Activated CD4-positive, alpha-beta T cell treated with anti-CD3 and anti-CD28 coated beads, Interleukin-2, amount 10 ng/mL, durations not matched to agents 7 days and 5 days (primary cell): ENCODE measurements at regions not wholly inside any gene's neighbourhood (a gene's known extent, or its start where the extent isn't known, plus 50 kb on each side); places are given as distances from the start of the nearest gene placed in this dataset.

ENCODE experiments used
- CTCF ChIA-PET: fragments of 350-600 bp; sonication (Branson Sonifier 250); formaldehyde crosslinking; loops from one replicate; lab custom pipeline; 2021; ENCODE audit warnings: antibody characterized with exemption; lab: Charles Lee
- POLR2A ChIA-PET: fragments of 350-600 bp; sonication (Branson Sonifier 250); formaldehyde crosslinking; loops from one replicate; lab custom pipeline; 2021; ENCODE audit warnings: antibody characterized with exemption; lab: Charles Lee
- DNase-seq: peaks from one replicate; pipeline ENCODE4 v3.0.0-alpha.2; 2020
- H3K27ac Mint-ChIP-seq: one replicate; pipeline ENCODE4 v1.8.0; 2021; ENCODE audit warnings: mild to moderate bottlenecking, moderate library complexity, mixed read lengths
- H3K27me3 Mint-ChIP-seq: one replicate; pipeline ENCODE4 v1.8.0; 2021; ENCODE audit warnings: mixed read lengths
- H3K36me3 Mint-ChIP-seq: one replicate; pipeline ENCODE4 v1.8.0; 2021; ENCODE audit warnings: low read depth, mixed read lengths
- H3K4me1 Mint-ChIP-seq: one replicate; pipeline ENCODE4 v1.8.0; 2021; ENCODE audit warnings: mixed read lengths
- H3K4me3 Mint-ChIP-seq: one replicate; pipeline ENCODE4 v1.8.0; 2021; ENCODE audit warnings: mild to moderate bottlenecking, moderate library complexity, mixed read lengths
- H3K9me3 Mint-ChIP-seq: one replicate; pipeline ENCODE4 v1.8.0; 2021; ENCODE audit warnings: mixed read lengths

DNA sequence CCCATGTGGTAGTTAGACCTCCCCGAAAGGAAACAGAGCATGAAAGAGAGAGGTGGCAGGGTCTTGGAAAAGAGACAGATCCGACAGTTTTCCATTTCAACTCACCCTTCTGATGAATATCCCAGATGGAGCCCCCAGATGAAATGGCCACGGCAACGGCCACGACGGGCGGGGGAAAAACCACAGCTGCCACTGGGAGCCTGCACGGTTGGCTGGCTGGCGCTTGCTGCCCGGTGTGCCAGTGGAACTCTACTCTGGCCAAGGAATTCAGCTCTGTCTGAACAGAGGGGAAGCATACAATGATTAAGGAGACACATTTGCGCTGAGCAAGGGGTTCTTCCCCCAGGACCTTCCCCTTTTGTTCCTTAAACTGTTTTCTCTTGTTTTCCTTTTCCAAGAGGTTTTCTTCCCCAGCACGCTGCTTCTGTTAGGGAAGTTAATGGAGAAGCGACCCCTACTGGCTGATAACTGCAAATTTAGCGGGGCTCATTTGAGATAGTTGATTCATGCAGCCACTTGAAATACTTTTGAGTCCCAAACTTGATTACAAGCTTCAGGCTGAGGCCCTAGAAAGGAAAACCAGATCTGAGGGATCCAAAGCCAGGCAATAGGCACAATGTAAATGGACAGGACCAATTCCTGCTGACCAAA lies 1122.5 kb downstream of the NCAM2 start:
- Mint-ChIP-seq H3K9me3 (no peaks in the 10 kb centered on the region), H3K27me3 (no peaks in the 10 kb centered on the region), H3K4me1 (no peaks in the 10 kb centered on the region), H3K4me3 (no peak overlapping the region), H3K36me3 (no peaks in the 10 kb centered on the region), H3K27ac (no peak overlapping the region)
- ChIA-PET CTCF (no interaction called here), POLR2A (no interaction called here)
- DNase-seq, result no peak

- no peak overlapping the region for H3K27ac Mint-ChIP-seq
- H3K27me3 Mint-ChIP-seq, result no peaks in the 10 kb centered on the region
- POLR2A ChIA-PET, result no interaction called here
- no peak overlapping the region for H3K4me3 Mint-ChIP-seq
- no peak for DNase-seq
- H3K9me3 Mint-ChIP-seq, result no peaks in the 10 kb centered on the region
- H3K36me3 Mint-ChIP-seq, result no peaks in the 10 kb centered on the region
- no peaks in the 10 kb centered on the region for H3K4me1 Mint-ChIP-seq
- CTCF ChIA-PET, result no interaction called here
Measured at GRCh38 chr21:22125581-22125980, 1127.4 kb downstream of the NCAM2 start.

- no peak for DNase-seq
Measured at GRCh38 chr21:22128671-22129070, 1130.5 kb downstream of the NCAM2 start.

GRCh38 chr21:22132358-22133071 lies 1134.3 kb downstream of the NCAM2 start:
- H3K4me1 Mint-ChIP-seq, result no peaks in the 10 kb centered on the region
- DNase-seq, result no peak
- ChIA-PET POLR2A (no interaction called here), CTCF (interaction anchor here (0.6 kb wide), 1 partner anchor 110 kb away, joined by 3 read pairs; no protein-coding TSS in a partner anchor)
- H3K27me3 Mint-ChIP-seq, result no peaks in the 10 kb centered on the region
- H3K9me3 Mint-ChIP-seq, result no peaks in the 10 kb centered on the region
- H3K27ac Mint-ChIP-seq, result no peak overlapping the region
- H3K4me3 Mint-ChIP-seq, result no peak overlapping the region
- H3K36me3 Mint-ChIP-seq, result no peaks in the 10 kb centered on the region

More at GRCh38 chr21:22128671-22129070, 1130.5 kb downstream of the NCAM2 start:
- no peaks in the 10 kb centered on the region for H3K36me3 Mint-ChIP-seq
- H3K27ac Mint-ChIP-seq, result no peak overlapping the region
- ChIA-PET POLR2A (no interaction called here), CTCF (no interaction called here)
- no peaks in the 10 kb centered on the region for H3K4me1 Mint-ChIP-seq
- no peaks in the 10 kb centered on the region for H3K9me3 Mint-ChIP-seq
- H3K27me3 Mint-ChIP-seq, result no peaks in the 10 kb centered on the region
- no peak overlapping the region for H3K4me3 Mint-ChIP-seq

DNA sequence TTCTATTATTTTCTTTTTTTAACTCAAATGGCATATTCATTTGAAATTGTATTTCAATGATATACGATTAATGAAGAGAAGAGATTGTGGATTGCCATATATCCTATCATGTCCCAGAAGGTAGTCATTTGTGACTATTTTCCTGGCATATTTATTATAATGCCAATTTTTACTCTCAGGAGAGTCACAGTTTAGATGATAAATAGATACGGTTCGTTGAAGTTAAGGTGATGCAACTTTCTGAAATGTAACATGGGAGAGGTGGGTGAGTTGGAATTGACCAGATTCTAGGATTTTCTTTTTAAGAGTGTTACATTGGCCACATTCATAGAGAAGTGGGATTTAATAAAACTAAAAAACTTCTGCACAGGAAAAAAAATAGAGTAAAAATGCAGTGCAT lies 1138.5 kb downstream of the NCAM2 start:
- POLR2A ChIA-PET, result no interaction called here
- CTCF ChIA-PET, result no interaction called here
- Mint-ChIP-seq H3K27me3 (no peaks in the 10 kb centered on the region), H3K4me1 (no peaks in the 10 kb centered on the region), H3K36me3 (no peaks in the 10 kb centered on the region), H3K9me3 (no peaks in the 10 kb centered on the region), H3K27ac (no peak overlapping the region), H3K4me3 (no peak overlapping the region)
- no peak for DNase-seq

DNA sequence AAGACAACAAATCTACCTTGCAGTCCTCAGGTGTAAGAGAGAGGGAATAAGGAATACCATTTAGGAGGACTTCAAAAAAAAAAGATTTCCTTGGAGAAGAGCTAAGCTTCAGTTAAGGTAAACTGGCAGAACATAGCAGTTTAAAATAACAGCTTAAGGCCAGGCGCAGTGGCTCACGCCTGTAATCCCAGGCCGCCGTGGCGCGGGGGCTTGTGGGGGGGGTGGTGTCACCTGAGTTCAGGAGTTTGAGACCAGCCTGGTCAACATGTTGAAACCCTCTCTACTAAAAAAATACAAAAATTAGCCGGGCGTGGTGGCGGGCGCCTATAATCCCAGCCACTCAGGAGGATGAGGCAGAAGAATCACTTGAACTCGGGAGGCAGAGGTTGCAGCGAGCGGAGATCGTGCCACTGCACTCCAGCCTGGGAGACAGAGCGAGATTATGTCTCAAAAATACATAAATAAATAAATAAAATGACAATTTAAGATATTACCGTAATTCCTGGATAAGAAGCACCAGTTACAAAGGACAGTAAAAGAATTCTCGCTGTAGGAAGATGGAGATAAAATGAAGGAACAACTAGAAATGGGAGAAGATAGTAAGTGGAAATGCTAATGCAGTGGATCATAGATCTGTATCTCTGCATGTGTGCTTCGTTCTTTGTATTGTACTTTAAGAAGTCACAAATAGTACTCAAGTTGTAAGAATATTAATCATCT lies 1140.2 kb downstream of the NCAM2 start:
- no peak for DNase-seq
- Mint-ChIP-seq H3K4me1 (no peaks in the 10 kb centered on the region), H3K9me3 (no peaks in the 10 kb centered on the region), H3K27me3 (no peaks in the 10 kb centered on the region), H3K27ac (no peak overlapping the region), H3K36me3 (no peaks in the 10 kb centered on the region), H3K4me3 (no peak overlapping the region)
- POLR2A ChIA-PET, result no interaction called here
- CTCF ChIA-PET, result no interaction called here

DNA sequence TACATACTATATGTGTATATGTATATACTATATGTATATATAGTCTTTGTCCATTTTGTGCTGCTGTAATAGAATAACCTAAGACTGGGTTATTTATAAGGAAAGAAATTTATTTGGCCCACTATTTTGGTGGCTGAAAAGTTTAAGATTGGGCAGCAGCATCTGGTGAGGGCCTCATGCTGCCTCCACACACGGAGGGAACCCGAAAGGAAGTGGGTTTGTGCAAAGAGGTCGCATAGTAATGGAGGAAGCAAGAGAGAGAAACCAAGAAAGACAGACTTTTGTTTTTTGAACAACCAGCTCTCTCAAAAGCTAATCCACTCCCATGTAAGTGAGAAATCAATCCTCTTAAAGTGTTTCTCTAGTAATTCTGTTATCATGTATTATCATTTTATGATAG lies 1147.3 kb downstream of the NCAM2 start:
- Mint-ChIP-seq H3K27me3 (no peaks in the 10 kb centered on the region), H3K4me1 (no peaks in the 10 kb centered on the region), H3K9me3 (peaks cover 8% of the 10 kb centered on the region), H3K27ac (no peak overlapping the region), H3K36me3 (no peaks in the 10 kb centered on the region), H3K4me3 (no peak overlapping the region)
- ChIA-PET CTCF (no interaction called here), POLR2A (no interaction called here)
- no peak for DNase-seq

GRCh38 chr21:22154579-22155274 lies 1156.5 kb downstream of the NCAM2 start:
- CTCF ChIA-PET, result no interaction called here
- H3K9me3 Mint-ChIP-seq, result peaks cover 2% of the 10 kb centered on the region
- POLR2A ChIA-PET, result no interaction called here
- no peaks in the 10 kb centered on the region for H3K4me1 Mint-ChIP-seq
- no peak for DNase-seq
- H3K4me3 Mint-ChIP-seq, result no peak overlapping the region
- no peaks in the 10 kb centered on the region for H3K27me3 Mint-ChIP-seq
- H3K36me3 Mint-ChIP-seq, result no peaks in the 10 kb centered on the region
- no peak overlapping the region for H3K27ac Mint-ChIP-seq

DNA sequence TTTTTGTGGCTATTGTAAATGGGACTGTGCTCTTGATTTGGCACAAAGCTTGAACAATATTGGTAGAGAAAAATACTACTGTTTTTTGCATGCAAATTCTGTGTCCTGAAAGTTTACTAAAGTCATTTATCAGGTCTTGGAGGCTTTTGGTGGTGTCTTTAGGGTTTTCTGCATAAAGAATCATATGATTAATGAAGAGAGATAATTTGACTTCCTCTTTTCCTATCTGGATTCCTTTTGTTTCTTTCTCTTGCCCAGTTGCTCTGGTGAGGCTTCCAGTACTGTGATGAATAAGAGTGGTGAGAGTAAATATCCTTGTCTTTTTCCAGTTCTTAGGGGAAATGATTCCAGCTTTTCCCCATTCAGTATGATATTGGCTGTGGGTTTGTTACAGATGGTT lies 1166.7 kb downstream of the NCAM2 start:
- ChIA-PET POLR2A (no interaction called here), CTCF (no interaction called here)
- no peak for DNase-seq
- no peaks in the 10 kb centered on the region for H3K27me3 Mint-ChIP-seq
- no peaks in the 10 kb centered on the region for H3K9me3 Mint-ChIP-seq
- H3K4me3 Mint-ChIP-seq, result no peak overlapping the region
- no peaks in the 10 kb centered on the region for H3K4me1 Mint-ChIP-seq
- H3K36me3 Mint-ChIP-seq, result no peaks in the 10 kb centered on the region
- no peak overlapping the region for H3K27ac Mint-ChIP-seq

DNA sequence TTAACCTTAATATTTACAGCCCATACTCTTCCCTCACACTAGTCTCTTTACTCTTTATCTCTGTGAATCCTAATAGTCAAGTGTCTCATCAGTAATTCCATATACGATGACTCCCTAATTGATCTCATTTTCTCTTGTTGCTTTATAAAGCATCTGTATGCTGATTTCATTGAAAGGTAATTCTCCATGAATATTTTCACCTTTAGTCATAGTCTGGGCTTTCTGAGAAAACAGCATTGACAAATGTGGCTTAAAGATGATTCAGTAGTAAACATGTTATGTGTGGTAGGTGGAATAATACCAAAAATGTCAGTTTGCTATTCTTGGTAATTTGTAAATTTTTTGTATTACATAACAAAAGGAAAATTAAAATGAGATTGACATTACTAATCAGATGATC lies 1176.5 kb downstream of the NCAM2 start:
- Mint-ChIP-seq H3K27ac (no peak overlapping the region), H3K9me3 (peaks cover 10% of the 10 kb centered on the region), H3K4me3 (no peak overlapping the region), H3K36me3 (no peaks in the 10 kb centered on the region), H3K27me3 (no peaks in the 10 kb centered on the region), H3K4me1 (no peaks in the 10 kb centered on the region)
- POLR2A ChIA-PET, result no interaction called here
- no peak for DNase-seq
- CTCF ChIA-PET, result no interaction called here

GRCh38 chr21:22189278-22189677 lies 1191.1 kb downstream of the NCAM2 start:
- no peak for DNase-seq
- POLR2A ChIA-PET, result no interaction called here
- no peaks in the 10 kb centered on the region for H3K27me3 Mint-ChIP-seq
- peaks cover 3% of the 10 kb centered on the region for H3K9me3 Mint-ChIP-seq
- H3K4me1 Mint-ChIP-seq, result no peaks in the 10 kb centered on the region
- H3K4me3 Mint-ChIP-seq, result no peak overlapping the region
- H3K36me3 Mint-ChIP-seq, result no peaks in the 10 kb centered on the region
- CTCF ChIA-PET, result no interaction called here
- no peak overlapping the region for H3K27ac Mint-ChIP-seq

GRCh38 chr21:22191581-22191980 lies 1193.4 kb downstream of the NCAM2 start:
- Mint-ChIP-seq H3K9me3 (peaks cover 3% of the 10 kb centered on the region), H3K4me1 (no peaks in the 10 kb centered on the region), H3K4me3 (no peak overlapping the region), H3K27me3 (no peaks in the 10 kb centered on the region), H3K27ac (no peak overlapping the region), H3K36me3 (no peaks in the 10 kb centered on the region)
- ChIA-PET CTCF (no interaction called here), POLR2A (no interaction called here)
- DNase-seq, result no peak

GRCh38 chr21:22192766-22193165 lies 1194.6 kb downstream of the NCAM2 start:
- Mint-ChIP-seq H3K4me3 (no peak overlapping the region), H3K36me3 (no peaks in the 10 kb centered on the region), H3K9me3 (peaks cover 3% of the 10 kb centered on the region), H3K4me1 (no peaks in the 10 kb centered on the region), H3K27ac (no peak overlapping the region), H3K27me3 (no peaks in the 10 kb centered on the region)
- POLR2A ChIA-PET, result no interaction called here
- no peak for DNase-seq
- CTCF ChIA-PET, result no interaction called here
